ES-I3 (cell line): ENCODE measurements at regions not wholly inside any gene's neighbourhood (a gene's known extent, or its start where the extent isn't known, plus 50 kb on each side); places are given as distances from the start of the nearest gene placed in this dataset.
"Not testable (repeated sequence)": the region's sequence is repeated elsewhere in the genome, so short reads cannot be mapped to it uniquely, and the experiment has no call there.

Experiments used
- H3K36me3 ChIP-seq: 2 replicates; pipeline ENCODE4 v1.6.1; 2013; ENCODE audit warnings: mild to moderate bottlenecking, low read length, control low read depth, moderate library complexity; ENCODE audit not compliant: insufficient read depth
- H3K4me1 ChIP-seq: 2 replicates; pipeline ENCODE4 v1.6.1; 2013; ENCODE audit warnings: mild to moderate bottlenecking, control low read depth, low read length; ENCODE audit not compliant: insufficient read depth
- H3K9ac ChIP-seq: 2 replicates; pipeline ENCODE4 v1.6.1; 2013; ENCODE audit warnings: low read depth, mild to moderate bottlenecking, low read length, moderate library complexity
- H3K9me3 ChIP-seq: 2 replicates; pipeline ENCODE4 v1.6.1; 2013; ENCODE audit warnings: mild to moderate bottlenecking, low read length, moderate library complexity; ENCODE audit not compliant: control insufficient read depth, insufficient read depth

GRCh38 chr6:6932341-6932740 is 175.4 kb upstream of the RREB1 start:
- Histone ChIP-seq H3K4me1 (no peaks in the 10 kb centered on the region), H3K9ac (no peak overlapping the region), H3K36me3 (no peaks in the 10 kb centered on the region), H3K9me3 (no peaks in the 10 kb centered on the region)

- H3K9me3 ChIP-seq: no peaks in the 10 kb centered on the region
- no peak overlapping the region for H3K9ac ChIP-seq
- H3K36me3 ChIP-seq: no peaks in the 10 kb centered on the region
- H3K4me1 ChIP-seq: no peaks in the 10 kb centered on the region
Observed at GRCh38 chr6:6932968-6933367, 174.8 kb upstream of the RREB1 start.

DNA sequence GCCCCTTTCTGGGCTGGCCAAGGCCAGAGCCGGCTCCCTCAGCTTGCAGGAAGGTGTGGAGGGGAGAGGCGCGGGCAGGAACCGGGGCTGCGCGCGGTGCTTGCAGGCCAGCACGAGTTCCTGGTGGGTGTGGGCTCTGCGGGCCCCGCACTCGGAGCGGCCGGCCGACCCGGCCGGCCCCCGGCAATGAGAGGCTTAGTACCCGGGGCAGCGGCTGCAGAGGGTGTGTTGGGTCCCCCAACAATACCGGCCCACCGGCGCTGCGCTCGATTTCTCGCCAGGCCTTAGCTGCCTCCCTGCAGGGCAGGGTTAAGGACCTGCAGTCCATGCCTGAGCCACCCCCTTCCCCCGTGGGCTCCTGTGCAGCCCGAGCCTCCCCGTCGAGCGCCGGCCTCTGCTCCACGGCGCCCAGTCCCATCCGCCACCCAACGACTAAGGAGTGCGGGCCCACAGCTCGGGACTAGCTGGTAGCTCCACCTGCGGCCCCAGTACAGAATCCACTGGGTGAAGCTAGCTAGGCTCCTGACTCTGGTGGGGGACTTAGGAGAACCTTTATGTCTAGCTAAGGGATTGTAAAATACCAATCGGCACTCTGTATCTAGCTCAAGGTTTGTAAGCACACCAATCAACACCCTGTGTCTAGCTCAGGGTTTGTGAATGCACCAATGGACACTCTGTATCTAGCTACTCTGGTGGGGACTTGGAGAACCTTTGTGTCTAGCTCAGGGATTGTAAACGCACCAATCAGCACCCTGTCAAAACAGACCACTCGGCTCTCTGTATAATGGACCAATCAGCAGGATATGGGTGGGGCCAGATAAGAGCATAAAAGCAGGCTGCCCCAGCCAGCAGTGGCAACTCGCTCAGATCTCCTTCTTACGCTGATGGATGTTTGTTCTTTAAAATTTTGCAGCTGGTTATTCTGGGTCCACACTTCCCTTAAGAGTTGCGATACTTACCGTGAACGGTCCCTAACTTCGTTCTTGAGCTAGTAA is 167.4 kb upstream of the RREB1 start:
- no peaks in the 10 kb centered on the region for H3K4me1 ChIP-seq
- no peaks in the 10 kb centered on the region for H3K36me3 ChIP-seq
- H3K9ac ChIP-seq: no peak overlapping the region
- H3K9me3 ChIP-seq: no peaks in the 10 kb centered on the region

DNA sequence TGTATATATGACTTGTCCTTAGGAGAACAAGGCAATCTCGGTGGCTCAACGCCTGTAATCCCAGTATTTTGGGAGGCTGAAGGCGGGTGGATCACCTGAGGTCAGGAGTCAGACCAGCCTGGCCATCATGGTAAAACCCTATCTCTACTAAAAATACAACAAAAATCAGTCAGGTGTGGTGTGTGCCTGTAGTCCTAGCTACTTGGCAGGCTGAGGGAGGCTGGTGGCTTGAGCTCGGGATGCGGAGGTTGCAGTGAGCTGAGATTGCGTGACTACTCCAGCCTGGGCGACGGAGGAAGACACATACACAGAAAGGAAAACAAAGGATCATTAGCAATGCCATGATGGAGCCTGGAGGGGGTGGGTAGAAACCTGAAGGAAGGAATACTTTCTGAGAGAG is 166.6 kb upstream of the RREB1 start:
- Histone ChIP-seq H3K4me1 (no peaks in the 10 kb centered on the region), H3K36me3 (no peaks in the 10 kb centered on the region), H3K9me3 (no peaks in the 10 kb centered on the region), H3K9ac (no peak overlapping the region)

DNA sequence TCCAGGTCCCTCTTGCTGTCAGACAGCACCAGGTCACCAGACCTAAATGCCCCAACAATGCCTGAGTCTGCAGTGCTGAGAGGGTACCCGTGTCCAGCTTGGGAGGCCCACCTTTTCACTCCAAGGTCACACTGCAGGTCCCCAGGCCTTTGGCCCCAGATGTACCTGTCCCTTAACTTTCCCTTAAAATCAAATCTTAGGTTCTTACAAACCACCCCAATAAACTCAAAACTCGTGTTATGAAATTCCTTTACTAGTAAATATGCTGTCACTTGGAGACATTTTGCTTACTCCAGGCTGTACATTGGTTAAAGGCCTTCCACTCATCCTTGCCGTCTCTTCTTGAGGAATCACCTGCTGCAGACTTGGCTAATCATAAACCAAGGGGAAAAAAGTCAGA is 165.7 kb upstream of the RREB1 start:
- no peaks in the 10 kb centered on the region for H3K36me3 ChIP-seq
- peaks cover 5% of the 10 kb centered on the region; the same call in 1 of the 2 replicates for H3K4me1 ChIP-seq
- H3K9ac ChIP-seq: no peak overlapping the region
- no peaks in the 10 kb centered on the region for H3K9me3 ChIP-seq

DNA sequence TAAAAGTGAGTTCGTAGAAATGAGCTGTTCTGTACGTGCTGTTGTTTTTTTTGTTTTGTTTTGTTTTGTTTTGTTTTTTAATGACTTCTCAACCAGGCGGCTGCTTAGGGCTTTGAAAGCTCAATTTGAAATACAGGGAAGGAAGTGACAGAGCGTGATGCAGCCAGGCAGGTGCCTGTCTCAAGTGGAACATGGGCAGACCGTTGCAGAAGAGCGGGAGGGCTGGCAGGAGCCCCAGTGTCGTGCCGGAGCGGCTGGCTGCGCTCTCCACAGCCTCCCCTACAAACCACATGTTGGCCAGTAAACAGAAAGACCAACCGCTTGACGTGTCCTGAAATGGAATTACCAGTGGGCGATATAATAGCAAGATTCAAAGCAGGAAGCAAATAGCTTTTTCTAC is 164.9 kb upstream of the RREB1 start:
- Histone ChIP-seq H3K36me3 (no peaks in the 10 kb centered on the region), H3K9me3 (no peaks in the 10 kb centered on the region), H3K4me1 (peaks cover 5% of the 10 kb centered on the region; the same call in 1 of the 2 replicates), H3K9ac (no peak overlapping the region)

DNA sequence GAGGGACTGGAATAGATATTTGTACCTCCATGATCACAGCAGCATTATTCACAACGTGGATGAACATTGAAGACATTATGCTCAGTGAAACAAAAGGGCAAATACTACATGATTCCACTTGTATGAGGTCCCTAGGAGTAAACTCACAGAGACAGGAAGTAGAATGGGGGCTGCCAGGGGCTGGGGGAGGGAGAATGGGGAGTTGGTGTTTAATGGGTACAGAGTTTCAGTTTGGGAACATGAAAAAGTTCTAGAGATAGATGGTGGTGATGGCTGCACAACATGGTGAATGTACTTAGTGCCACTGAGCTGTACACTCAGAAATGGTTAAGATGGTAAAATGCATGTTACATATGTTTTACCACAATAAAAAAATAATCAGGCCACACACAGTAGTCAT is 164.3 kb upstream of the RREB1 start:
- Histone ChIP-seq H3K9me3 (no peaks in the 10 kb centered on the region), H3K36me3 (no peaks in the 10 kb centered on the region), H3K9ac (no peak overlapping the region), H3K4me1 (peaks cover 5% of the 10 kb centered on the region; the same call in 1 of the 2 replicates)

DNA sequence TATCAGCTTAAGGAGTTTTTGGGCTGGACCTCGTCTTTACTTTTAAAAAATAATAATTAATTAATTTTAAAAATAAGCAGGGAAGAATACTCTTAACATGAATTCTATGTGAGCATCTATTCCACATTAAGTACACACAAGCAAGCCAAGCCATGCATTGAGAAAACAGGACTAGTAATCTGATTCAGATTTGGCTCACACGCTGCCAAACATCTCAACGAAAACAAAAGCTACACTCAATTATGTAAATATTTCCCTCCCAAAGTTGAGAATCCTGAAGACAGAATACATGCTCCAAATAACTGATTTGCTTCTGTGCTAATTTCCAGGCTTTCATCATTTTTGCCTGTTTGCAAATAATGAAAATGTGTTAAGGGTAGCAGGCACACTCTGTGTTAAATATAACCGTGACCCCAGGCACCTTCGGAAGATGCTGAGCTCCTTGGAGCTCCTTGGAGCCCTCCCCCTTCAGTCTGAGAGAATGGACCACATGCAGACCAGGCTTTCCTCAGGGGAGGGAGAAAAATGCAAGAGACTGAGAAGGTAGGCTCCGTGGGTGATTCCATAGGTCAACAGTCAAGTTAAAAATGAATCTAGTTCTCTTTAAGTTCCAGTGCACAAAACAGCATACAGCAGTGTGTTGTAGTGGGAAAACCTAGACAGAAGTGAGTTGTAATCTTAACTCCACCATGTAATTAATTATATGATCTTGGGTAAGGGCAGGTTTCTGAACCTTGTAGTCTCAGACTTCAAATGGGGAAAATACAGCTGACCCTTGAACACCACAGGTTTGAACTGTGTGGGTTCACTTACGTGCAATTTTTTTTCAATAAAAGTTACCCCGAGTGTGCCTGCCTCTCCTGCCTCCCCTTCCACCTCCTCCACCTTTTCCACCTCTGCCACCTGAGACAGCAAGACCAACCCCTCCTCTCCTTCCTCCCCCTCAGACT is 161.3 kb upstream of the RREB1 start:
- H3K4me1 ChIP-seq: peaks cover 5% of the 10 kb centered on the region; the same call in 1 of the 2 replicates
- H3K36me3 ChIP-seq: no peaks in the 10 kb centered on the region

GRCh38 chr6:6950373-6951145 is 157.2 kb upstream of the RREB1 start:
- H3K9ac ChIP-seq: no peak overlapping the region
- H3K4me1 ChIP-seq: peaks cover 5% of the 10 kb centered on the region; the same call in 1 of the 2 replicates
- no peaks in the 10 kb centered on the region for H3K36me3 ChIP-seq
- peaks cover 9% of the 10 kb centered on the region for H3K9me3 ChIP-seq

More for the DNA sequence above, 161.3 kb upstream of the RREB1 start:
- Histone ChIP-seq H3K9ac (no peak overlapping the region), H3K9me3 (peaks cover 7% of the 10 kb centered on the region)

GRCh38 chr6:6951355-6951754 is 156.4 kb upstream of the RREB1 start:
- Histone ChIP-seq H3K9me3 (peaks cover 9% of the 10 kb centered on the region), H3K36me3 (no peaks in the 10 kb centered on the region), H3K9ac (no peak overlapping the region), H3K4me1 (peaks cover 4% of the 10 kb centered on the region; the same call in 1 of the 2 replicates)

- Histone ChIP-seq H3K36me3 (no peaks in the 10 kb centered on the region), H3K9me3 (peaks cover 9% of the 10 kb centered on the region), H3K9ac (no peak overlapping the region), H3K4me1 (no peaks in the 10 kb centered on the region)
Observed at GRCh38 chr6:6952484-6952883, 155.3 kb upstream of the RREB1 start.

DNA sequence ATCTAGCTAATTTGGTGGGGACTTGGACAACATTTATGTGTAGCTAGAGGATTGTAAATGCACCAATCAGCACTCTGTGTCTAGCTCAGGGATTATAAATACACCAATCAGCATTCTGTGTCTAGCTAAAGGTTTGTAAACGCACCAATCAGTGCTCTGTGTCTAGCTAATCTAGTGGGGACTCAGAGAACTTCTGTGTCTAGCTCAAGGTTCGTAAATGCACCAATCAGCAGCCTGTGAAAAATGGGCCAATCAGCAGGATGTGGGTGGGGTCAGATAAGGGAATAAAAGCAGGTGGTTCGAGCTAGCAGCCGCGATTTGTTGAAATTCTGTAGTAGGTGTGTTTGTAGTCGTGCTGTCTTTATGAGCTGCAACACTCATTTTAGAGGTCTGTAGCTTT is 154.8 kb upstream of the RREB1 start:
- H3K36me3 ChIP-seq, H3K4me1 ChIP-seq, H3K9ac ChIP-seq, H3K9me3 ChIP-seq: not testable (repeated sequence)

- Histone ChIP-seq H3K4me1 (no peaks in the 10 kb centered on the region), H3K36me3 (no peaks in the 10 kb centered on the region), H3K9ac (no peak overlapping the region), H3K9me3 (no peaks in the 10 kb centered on the region)
Observed at GRCh38 chr6:6960571-6961251, 147.1 kb upstream of the RREB1 start.
